ENCODE measurements at regions not wholly inside any gene's neighbourhood (a gene's known extent, or its start where the extent isn't known, plus 50 kb on each side); places are given as distances from the start of the nearest gene placed in this dataset.

DNA sequence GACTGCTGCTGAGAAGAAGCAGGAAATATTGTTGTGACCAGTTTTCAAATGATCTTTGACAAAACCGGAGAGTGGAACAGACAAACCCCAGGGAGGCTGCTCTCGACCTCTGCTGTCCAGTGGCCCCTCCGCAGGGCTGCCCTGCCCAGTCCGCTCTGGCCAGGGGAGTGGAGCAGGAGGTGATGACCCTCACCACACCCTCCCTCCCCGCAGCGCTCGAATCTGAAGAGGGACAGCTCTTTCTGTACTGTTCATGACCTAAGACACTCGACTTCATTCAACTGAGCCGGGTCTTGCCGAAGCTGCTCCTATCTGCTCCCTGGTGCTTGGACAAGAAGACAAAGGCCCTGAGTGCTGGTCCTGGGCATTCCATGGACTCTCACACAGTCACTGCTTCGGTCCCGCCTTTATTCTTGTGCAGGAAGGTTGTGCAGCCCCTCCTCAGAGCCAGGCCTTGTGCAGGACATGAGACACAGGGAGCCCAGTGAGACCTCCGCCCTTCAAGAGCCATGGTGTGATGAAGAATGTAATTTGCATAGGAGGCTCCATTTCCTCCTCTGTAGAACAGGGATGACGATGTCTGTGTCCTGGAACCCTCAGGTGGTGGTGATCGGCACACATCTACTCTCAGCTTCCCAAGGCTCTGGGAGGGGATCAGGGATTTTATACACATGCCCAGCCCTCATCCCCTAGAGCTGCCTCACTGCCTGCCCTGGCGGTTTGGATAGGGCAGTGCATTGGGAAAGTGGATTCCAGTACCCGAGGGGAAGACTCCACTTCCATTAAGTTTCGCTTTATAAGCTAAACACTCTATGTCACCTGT, 97.1 kb upstream of the PRR20G start:
- H3K4me1 ChIP-seq (ENCODE audit: control extremely low read depth in 1 of 4, control insufficient read depth in 4 of 4, insufficient read depth in 4 of 4, low read length in 3 of 4): no peaks in the 10 kb centered on the region
- CTCF ChIA-PET: no interaction called here
- POLR2A ChIA-PET: no interaction called here
- H3K27ac ChIP-seq (ENCODE audit: insufficient read depth in 1 of 2, low read depth in 1 of 2, low read length in 2 of 2, poor library complexity in 1 of 2, severe bottlenecking in 2 of 2): no peak overlapping the region
- H3K9me3 ChIP-seq (ENCODE audit: control extremely low read depth in 1 of 5, control insufficient read depth in 4 of 5, insufficient read depth in 2 of 5, low read depth in 1 of 5, low read length in 4 of 5): peaks cover 0 to 10% (median 2%) of the 10 kb centered on the region in 5 experiments
- 86% methylated on average over 14 of the region's 18 CpGs for WGBS (ENCODE audit: insufficient coverage)
- no peak overlapping the region for H3K4me3 ChIP-seq (ENCODE audit: control insufficient read depth in 1 of 7, extremely low read depth in 1 of 7, insufficient read depth in 4 of 7, low read depth in 2 of 7, low read length in 6 of 7)
- no peak for DNase-seq
- H3K36me3 ChIP-seq (ENCODE audit: control insufficient read depth in 4 of 4, insufficient read depth in 4 of 4, low read length in 3 of 4): no peaks in the 10 kb centered on the region
- peaks cover 0 to 58% (median 5%) of the 10 kb centered on the region in 5 experiments for H3K27me3 ChIP-seq (replicated peaks in 2 of 5; ENCODE audit: control insufficient read depth in 4 of 5, insufficient read depth in 5 of 5, low read length in 4 of 5)

DNA sequence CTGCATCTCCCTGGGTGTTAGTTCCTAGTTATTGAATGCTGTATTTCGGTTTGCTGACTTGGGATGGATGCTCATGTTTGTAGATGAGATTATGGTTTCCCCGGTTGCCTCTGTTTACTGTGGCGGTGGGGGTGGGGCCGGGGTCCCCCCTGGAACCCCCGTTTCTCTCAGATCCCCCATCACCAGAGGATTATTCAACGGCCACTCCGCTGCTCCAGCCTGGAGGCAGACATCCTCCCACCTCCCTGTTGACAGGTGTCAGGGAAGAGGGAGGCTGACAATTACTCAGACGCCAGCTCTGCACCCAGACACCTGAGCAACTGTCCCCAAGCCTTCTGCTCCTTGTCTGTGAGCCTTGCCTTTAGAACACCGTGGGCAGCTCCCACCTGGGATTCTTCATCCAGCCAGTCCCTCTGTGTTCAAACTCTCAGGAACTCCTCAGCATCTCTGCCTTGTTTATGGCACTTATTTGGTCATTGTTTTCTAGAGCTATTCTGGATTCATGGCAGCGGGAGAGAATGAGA, 95.9 kb upstream of the PRR20G start:
- ChIA-PET CTCF (no interaction called here), POLR2A (interaction anchor here (0.9 kb wide), 1 partner anchor 40 kb away, joined by 8 read pairs; no protein-coding TSS in a partner anchor)
- H3K27me3 ChIP-seq (replicated peaks in 2 of 5; ENCODE audit: control insufficient read depth in 4 of 5, insufficient read depth in 5 of 5, low read length in 4 of 5): peaks cover 0 to 52% (median 11%) of the 10 kb centered on the region in 5 experiments
- H3K27ac ChIP-seq (ENCODE audit: insufficient read depth in 1 of 2, low read depth in 1 of 2, low read length in 2 of 2, poor library complexity in 1 of 2, severe bottlenecking in 2 of 2): no peak overlapping the region
- H3K36me3 ChIP-seq (ENCODE audit: control insufficient read depth in 4 of 4, insufficient read depth in 4 of 4, low read length in 3 of 4): no peaks in the 10 kb centered on the region
- peaks cover 0 to 10% (median 2%) of the 10 kb centered on the region in 5 experiments for H3K9me3 ChIP-seq (ENCODE audit: control extremely low read depth in 1 of 5, control insufficient read depth in 4 of 5, insufficient read depth in 2 of 5, low read depth in 1 of 5, low read length in 4 of 5)
- no peak overlapping the region for H3K4me3 ChIP-seq (ENCODE audit: control insufficient read depth in 1 of 7, extremely low read depth in 1 of 7, insufficient read depth in 4 of 7, low read depth in 2 of 7, low read length in 6 of 7)
- no peaks in the 10 kb centered on the region for H3K4me1 ChIP-seq (ENCODE audit: control extremely low read depth in 1 of 4, control insufficient read depth in 4 of 4, insufficient read depth in 4 of 4, low read length in 3 of 4)
- 69% methylated on average over 5 of the region's 10 CpGs for WGBS (ENCODE audit: insufficient coverage)
- no peak for DNase-seq

DNA sequence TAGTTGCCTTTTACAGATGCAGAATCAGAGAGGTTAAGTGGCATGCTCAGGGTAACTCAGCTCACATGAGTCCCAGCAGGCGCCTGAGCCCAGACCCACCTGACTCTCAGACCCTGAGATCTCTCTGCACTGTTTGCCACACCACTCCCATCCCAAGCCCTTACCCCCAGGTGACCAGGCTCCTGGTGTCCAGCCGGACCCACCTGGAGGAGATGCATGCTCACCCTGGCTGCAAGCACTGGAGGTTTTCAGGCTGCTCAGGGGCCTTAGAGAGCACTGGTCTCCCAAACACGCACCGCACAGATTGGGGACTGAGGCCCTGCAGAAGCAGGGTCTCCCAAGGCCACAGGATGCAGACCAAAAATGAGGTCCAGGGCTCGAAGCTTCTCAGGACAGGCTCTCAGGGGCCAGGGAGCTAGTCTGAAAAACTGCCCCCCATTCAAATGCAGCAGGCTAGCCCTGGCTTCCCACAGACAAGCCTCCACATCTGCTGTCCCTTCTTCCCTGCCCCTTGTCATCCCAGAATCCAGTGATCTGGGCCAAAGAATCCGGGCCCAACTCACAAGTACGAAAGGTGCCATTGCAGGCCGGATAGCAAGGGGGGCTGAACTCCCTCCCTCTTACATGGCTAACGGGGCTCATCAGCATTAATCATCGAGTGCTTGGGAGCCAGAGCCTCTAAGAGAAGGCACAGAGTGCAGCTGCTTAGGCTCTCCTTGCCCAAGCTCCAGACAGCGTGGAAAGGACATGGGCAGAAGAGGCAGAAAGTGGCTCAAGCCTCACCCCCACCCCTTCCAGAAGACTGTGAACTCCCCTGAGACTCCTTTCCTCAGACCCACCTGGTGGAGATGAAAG, 90.2 kb upstream of the PRR20G start:
- Histone ChIP-seq H3K27me3 (replicated peaks in 2 of 5; ENCODE audit: control insufficient read depth in 4 of 5, insufficient read depth in 5 of 5, low read length in 4 of 5) (peaks cover 0 to 25% (median 7%) of the 10 kb centered on the region in 5 experiments), H3K9me3 (ENCODE audit: control extremely low read depth in 1 of 5, control insufficient read depth in 4 of 5, insufficient read depth in 2 of 5, low read depth in 1 of 5, low read length in 4 of 5) (peaks cover 0 to 12% (median 3%) of the 10 kb centered on the region in 5 experiments), H3K4me3 (ENCODE audit: control insufficient read depth in 1 of 7, extremely low read depth in 1 of 7, insufficient read depth in 4 of 7, low read depth in 2 of 7, low read length in 6 of 7) (no peak overlapping the region), H3K27ac (ENCODE audit: insufficient read depth in 1 of 2, low read depth in 1 of 2, low read length in 2 of 2, poor library complexity in 1 of 2, severe bottlenecking in 2 of 2) (no peak overlapping the region), H3K36me3 (ENCODE audit: control insufficient read depth in 4 of 4, insufficient read depth in 4 of 4, low read length in 3 of 4) (no peaks in the 10 kb centered on the region), H3K4me1 (ENCODE audit: control extremely low read depth in 1 of 4, control insufficient read depth in 4 of 4, insufficient read depth in 4 of 4, low read length in 3 of 4) (no peaks in the 10 kb centered on the region)
- CTCF ChIA-PET: no interaction called here
- 80% methylated on average over 10 of the region's 11 CpGs for WGBS (ENCODE audit: insufficient coverage)
- POLR2A ChIA-PET: no interaction called here
- no peak for DNase-seq

DNA sequence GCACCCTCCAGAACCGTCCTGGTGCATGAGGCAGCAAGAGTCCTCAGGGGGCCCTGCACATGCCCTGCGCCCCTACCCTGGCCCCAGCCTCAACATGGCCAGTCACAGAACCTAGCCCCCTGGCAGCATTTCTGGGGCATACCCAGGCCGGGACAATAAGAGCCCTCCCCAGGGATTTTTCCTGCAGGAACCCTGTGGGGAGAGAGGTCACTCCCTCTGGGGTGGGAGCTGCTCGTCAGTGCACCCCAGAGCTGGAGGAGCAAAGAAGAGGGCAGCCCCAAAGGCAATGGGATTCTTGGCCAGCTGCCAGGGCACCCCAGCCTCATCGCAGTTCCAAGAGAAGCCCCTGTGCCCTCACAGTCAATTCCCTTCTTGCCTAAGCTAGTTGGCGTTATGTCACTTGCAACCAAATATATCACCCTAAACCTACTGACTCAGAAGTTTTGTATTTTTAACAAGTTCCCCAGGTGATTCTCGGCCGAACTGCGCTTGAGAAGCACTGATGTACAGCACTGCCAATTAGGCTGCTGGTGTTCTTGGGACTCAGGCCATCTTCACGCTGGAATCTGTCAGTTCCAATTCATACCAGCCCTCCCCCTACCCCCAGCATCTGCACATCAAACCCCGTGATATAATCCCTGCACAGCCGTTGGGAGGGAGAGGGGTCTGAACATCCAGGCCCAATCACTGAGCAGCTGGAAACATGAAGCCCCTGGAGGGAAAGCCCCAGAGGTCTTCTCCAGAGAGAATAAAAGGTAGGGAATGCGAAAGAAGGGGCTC, 87.5 kb upstream of the PRR20G start:
- Histone ChIP-seq H3K36me3 (ENCODE audit: control insufficient read depth in 4 of 4, insufficient read depth in 4 of 4, low read length in 3 of 4) (no peaks in the 10 kb centered on the region), H3K27ac (ENCODE audit: insufficient read depth in 1 of 2, low read depth in 1 of 2, low read length in 2 of 2, poor library complexity in 1 of 2, severe bottlenecking in 2 of 2) (no peak overlapping the region), H3K4me1 (ENCODE audit: control extremely low read depth in 1 of 4, control insufficient read depth in 4 of 4, insufficient read depth in 4 of 4, low read length in 3 of 4) (peaks cover 0 to 1% (median 0%) of the 10 kb centered on the region in 4 experiments), H3K27me3 (replicated peaks in 2 of 5; ENCODE audit: control insufficient read depth in 4 of 5, insufficient read depth in 5 of 5, low read length in 4 of 5) (peaks cover 0 to 32% (median 6%) of the 10 kb centered on the region in 5 experiments), H3K4me3 (ENCODE audit: control insufficient read depth in 1 of 7, extremely low read depth in 1 of 7, insufficient read depth in 4 of 7, low read depth in 2 of 7, low read length in 6 of 7) (no peak overlapping the region), H3K9me3 (ENCODE audit: control extremely low read depth in 1 of 5, control insufficient read depth in 4 of 5, insufficient read depth in 2 of 5, low read depth in 1 of 5, low read length in 4 of 5) (peaks cover 0 to 4% (median 0%) of the 10 kb centered on the region in 5 experiments)
- ChIA-PET POLR2A (no interaction called here), CTCF (interaction anchor here (0.7 to 1.5 kb wide), 3 partner anchors 24 to 171 kb away, joined by 3 to 5 read pairs (median 3); no protein-coding TSS in a partner anchor)
- DNase-seq: no peak
- 96% methylated on average over 8 of the region's 13 CpGs for WGBS (ENCODE audit: insufficient coverage)

DNA sequence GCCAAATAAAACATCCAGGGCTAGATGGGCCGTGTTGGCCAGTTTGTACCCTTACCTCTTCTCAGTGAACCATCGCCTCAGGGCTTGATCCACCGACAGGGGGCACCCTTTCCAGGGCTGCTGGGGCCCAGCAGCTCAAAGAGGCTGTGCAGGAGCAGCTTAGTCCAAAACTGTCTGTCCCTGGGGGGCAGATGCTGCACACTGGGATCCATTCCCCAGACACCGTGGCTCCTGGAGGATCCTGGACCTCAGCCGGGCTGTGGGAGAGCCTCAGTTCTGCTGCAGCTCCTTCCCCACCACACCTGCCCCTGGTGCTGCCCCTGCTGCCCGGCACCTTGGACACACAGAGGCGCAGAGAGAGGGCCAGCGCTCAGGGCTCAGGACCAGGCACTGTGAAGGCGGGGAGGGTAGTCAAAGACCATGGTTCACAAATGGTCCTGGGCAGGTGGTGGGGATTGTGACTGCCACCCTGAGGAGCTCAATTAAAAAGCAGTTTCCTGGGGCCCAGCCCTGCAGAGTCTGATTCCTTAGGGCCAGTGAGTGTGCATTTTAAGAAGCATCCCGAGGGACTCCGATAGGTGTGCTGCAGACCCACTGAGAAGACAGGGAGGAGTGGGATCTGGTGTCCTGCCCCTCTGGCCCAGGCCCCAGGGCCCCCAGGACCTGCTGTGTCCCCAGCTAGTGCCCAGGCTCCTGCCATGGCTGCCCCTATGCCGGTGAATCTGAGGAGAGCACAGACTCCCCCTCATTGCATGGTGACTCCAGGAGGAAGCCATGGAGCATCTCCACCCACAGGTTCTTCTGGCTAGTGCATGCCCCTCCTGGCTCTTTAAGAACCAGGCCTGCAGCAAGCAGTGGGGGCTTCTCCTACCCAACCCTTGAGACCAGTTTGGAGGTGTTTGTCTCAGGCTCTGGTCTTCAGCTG, 86.5 kb upstream of the PRR20G start:
- CTCF ChIA-PET: interaction anchor here (0.7 to 1.5 kb wide), 5 partner anchors 8 to 172 kb away, joined by 3 to 5 read pairs (median 3); no protein-coding TSS in a partner anchor
- Histone ChIP-seq H3K27ac (ENCODE audit: insufficient read depth in 1 of 2, low read depth in 1 of 2, low read length in 2 of 2, poor library complexity in 1 of 2, severe bottlenecking in 2 of 2) (no peak overlapping the region), H3K4me1 (ENCODE audit: control extremely low read depth in 1 of 4, control insufficient read depth in 4 of 4, insufficient read depth in 4 of 4, low read length in 3 of 4) (peaks cover 0 to 1% (median 0%) of the 10 kb centered on the region in 4 experiments), H3K36me3 (ENCODE audit: control insufficient read depth in 4 of 4, insufficient read depth in 4 of 4, low read length in 3 of 4) (no peaks in the 10 kb centered on the region), H3K9me3 (ENCODE audit: control extremely low read depth in 1 of 5, control insufficient read depth in 4 of 5, insufficient read depth in 2 of 5, low read depth in 1 of 5, low read length in 4 of 5) (peaks cover 0 to 4% (median 0%) of the 10 kb centered on the region in 5 experiments), H3K27me3 (replicated peaks in 2 of 5; ENCODE audit: control insufficient read depth in 4 of 5, insufficient read depth in 5 of 5, low read length in 4 of 5) (peaks cover 0 to 36% (median 3%) of the 10 kb centered on the region in 5 experiments), H3K4me3 (ENCODE audit: control insufficient read depth in 1 of 7, extremely low read depth in 1 of 7, insufficient read depth in 4 of 7, low read depth in 2 of 7, low read length in 6 of 7) (no peak overlapping the region)
- POLR2A ChIA-PET: no interaction called here
- 73% methylated on average over 10 of the region's 12 CpGs for WGBS (ENCODE audit: insufficient coverage)
- peak in 2 of 3 donors; percentile 7 to 19 for DNase-seq

Data from common myeloid progenitor, CD34-positive (primary cell).